ENCODE measurements at regions not wholly inside any gene's neighbourhood (a gene's known extent, or its start where the extent isn't known, plus 50 kb on each side); places are given as distances from the start of the nearest gene placed in this dataset.

- no peak for TF ChIP-seq EZH2 (IDR thresholded peaks at IDR 0.05; ENCODE audit: low read length, missing control alignments)
- TF ChIP-seq, protein P1, sequence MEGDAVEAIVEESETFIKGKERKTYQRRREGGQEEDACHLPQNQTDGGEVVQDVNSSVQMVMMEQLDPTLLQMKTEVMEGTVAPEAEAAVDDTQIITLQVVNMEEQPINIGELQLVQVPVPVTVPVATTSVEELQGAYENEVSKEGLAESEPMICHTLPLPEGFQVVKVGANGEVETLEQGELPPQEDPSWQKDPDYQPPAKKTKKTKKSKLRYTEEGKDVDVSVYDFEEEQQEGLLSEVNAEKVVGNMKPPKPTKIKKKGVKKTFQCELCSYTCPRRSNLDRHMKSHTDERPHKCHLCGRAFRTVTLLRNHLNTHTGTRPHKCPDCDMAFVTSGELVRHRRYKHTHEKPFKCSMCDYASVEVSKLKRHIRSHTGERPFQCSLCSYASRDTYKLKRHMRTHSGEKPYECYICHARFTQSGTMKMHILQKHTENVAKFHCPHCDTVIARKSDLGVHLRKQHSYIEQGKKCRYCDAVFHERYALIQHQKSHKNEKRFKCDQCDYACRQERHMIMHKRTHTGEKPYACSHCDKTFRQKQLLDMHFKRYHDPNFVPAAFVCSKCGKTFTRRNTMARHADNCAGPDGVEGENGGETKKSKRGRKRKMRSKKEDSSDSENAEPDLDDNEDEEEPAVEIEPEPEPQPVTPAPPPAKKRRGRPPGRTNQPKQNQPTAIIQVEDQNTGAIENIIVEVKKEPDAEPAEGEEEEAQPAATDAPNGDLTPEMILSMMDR (conservative IDR thresholded peaks at IDR 0.05 in 1 of 2, IDR thresholded peaks at IDR 0.05 in 1 of 2; ENCODE audit: low read depth in 1 of 2, low read length in 2 of 2) = no peak
These were observed 1735.1 kb downstream of the PCDH7 start for GRCh38 chr4:32455231-32455630.

All from fibroblast of lung (primary cell).